ENCODE measurements at regions not wholly inside any gene's neighbourhood (a gene's known extent, or its start where the extent isn't known, plus 50 kb on each side); places are given as distances from the start of the nearest gene placed in this dataset.

DNA sequence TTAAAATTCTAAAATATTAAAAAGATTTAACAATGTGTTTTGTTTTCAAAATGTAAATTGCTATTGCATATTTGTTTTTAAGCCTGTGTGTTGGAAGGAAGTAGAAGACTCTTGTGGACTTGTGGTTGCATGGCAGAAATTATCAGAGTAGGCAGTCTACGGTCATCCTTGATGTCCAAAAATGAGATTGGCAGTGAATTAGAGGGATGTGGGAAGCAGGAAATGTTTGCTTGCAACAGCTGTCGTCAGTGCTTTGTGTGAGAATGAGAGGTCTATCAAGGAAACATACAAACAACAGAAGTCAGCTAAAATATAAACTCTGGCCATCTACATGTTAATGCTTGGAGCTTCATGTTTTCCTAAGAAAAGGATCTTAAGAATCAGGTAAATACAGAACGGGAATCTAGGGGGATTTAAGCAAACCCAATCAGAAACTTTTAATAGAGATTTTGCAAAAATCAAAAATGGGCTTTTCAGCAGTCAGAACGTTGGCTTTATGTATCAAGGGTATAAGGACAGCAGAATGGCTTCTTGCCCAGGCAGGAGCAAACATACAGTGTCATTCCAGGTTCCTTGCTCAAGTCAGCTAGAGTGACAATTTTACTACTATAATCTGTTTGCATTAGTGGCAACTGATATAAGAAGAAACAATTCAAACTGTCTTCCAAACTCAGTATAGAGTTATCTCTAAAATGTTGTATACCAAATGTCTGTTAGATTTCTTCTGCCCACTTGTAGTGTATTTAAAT is 196.7 kb downstream of the CYB561 start:
- TF ChIP-seq POLR2A (IDR thresholded peaks at IDR 0.05) (no peak), POLR2AphosphoS5 (IDR thresholded peaks at IDR 0.05) (no peak), EP300 (IDR thresholded peaks at IDR 0.05) (no peak)
- TF ChIP-seq, protein P1, sequence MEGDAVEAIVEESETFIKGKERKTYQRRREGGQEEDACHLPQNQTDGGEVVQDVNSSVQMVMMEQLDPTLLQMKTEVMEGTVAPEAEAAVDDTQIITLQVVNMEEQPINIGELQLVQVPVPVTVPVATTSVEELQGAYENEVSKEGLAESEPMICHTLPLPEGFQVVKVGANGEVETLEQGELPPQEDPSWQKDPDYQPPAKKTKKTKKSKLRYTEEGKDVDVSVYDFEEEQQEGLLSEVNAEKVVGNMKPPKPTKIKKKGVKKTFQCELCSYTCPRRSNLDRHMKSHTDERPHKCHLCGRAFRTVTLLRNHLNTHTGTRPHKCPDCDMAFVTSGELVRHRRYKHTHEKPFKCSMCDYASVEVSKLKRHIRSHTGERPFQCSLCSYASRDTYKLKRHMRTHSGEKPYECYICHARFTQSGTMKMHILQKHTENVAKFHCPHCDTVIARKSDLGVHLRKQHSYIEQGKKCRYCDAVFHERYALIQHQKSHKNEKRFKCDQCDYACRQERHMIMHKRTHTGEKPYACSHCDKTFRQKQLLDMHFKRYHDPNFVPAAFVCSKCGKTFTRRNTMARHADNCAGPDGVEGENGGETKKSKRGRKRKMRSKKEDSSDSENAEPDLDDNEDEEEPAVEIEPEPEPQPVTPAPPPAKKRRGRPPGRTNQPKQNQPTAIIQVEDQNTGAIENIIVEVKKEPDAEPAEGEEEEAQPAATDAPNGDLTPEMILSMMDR (IDR thresholded peaks at IDR 0.05), result no peak
